MM.1S (cell line): ENCODE measurements at regions not wholly inside any gene's neighbourhood (a gene's known extent, or its start where the extent isn't known, plus 50 kb on each side); places are given as distances from the start of the nearest gene placed in this dataset.

Source experiments
- DNase-seq: peaks from one replicate; pipeline ENCODE4 v3.0.0-alpha.2; 2015
- H2AFZ ChIP-seq: fragments of 300-600 bp; sonication (generic); 2 replicates; pipeline ENCODE4 v1.6.0; 2016; ENCODE audit warnings: antibody characterized with exemption, low read length
- H3F3A ChIP-seq: fragments of 300-600 bp; sonication (generic); 2 replicates; pipeline ENCODE4 v1.6.1; 2016; ENCODE audit warnings: mild to moderate bottlenecking, antibody characterized with exemption, low read length, moderate library complexity, mixed read lengths; ENCODE audit not compliant: insufficient read depth
- H3K27ac ChIP-seq: fragments of 300-600 bp; sonication (generic); 2 replicates; pipeline ENCODE4 v1.5.1; 2016; ENCODE audit warnings: mild to moderate bottlenecking, low read length
- H3K27me3 ChIP-seq: fragments of 300-600 bp; sonication (generic); replicated peaks from 2 replicates; pipeline ENCODE4 v1.6.0; 2016; ENCODE audit warnings: low read length; ENCODE audit not compliant: insufficient read depth
- H3K36me3 ChIP-seq: fragments of 300-600 bp; sonication (generic); replicated peaks from 2 replicates; pipeline ENCODE4 v1.6.1; 2016; ENCODE audit warnings: mild to moderate bottlenecking, low read length, mixed read lengths; ENCODE audit not compliant: insufficient read depth
- H3K4me1 ChIP-seq: fragments of 300-600 bp; sonication (generic); 2 replicates; pipeline ENCODE4 v1.6.1; 2016; ENCODE audit warnings: low read length, mixed read lengths
- H3K4me2 ChIP-seq: fragments of 300-600 bp; sonication (generic); 2 replicates; pipeline ENCODE4 v1.6.0; 2016; ENCODE audit warnings: low read depth, low read length
- H3K4me3 ChIP-seq: fragments of 300-600 bp; sonication (generic); 2 replicates; pipeline ENCODE4 v1.5.1; 2016; ENCODE audit warnings: low read length, mixed read lengths
- H3K79me2 ChIP-seq: fragments of 300-600 bp; sonication (generic); 2 replicates; pipeline ENCODE4 v1.6.1; 2016; ENCODE audit warnings: mixed run types, low read length, mixed read lengths
- H3K9ac ChIP-seq: fragments of 300-600 bp; sonication (generic); 2 replicates; pipeline ENCODE4 v1.6.1; 2016; ENCODE audit warnings: low read length, mixed read lengths
- H3K9me2 ChIP-seq: fragments of 300-600 bp; sonication (generic); replicated peaks from 2 replicates; pipeline ENCODE4 v1.6.1; 2016; ENCODE audit warnings: mild to moderate bottlenecking, low read length, mixed read lengths; ENCODE audit not compliant: insufficient read depth
- H3K9me3 ChIP-seq: fragments of 300-600 bp; sonication (generic); replicated peaks from 2 replicates; pipeline ENCODE4 v1.6.1; 2016; ENCODE audit warnings: mild to moderate bottlenecking, low read length, mixed read lengths; ENCODE audit not compliant: insufficient read depth
- H4K20me1 ChIP-seq: fragments of 300-600 bp; sonication (generic); 2 replicates; pipeline ENCODE4 v1.6.1; 2016; ENCODE audit warnings: mild to moderate bottlenecking, low read length, moderate library complexity, mixed read lengths; ENCODE audit not compliant: insufficient read depth
- EZH2 ChIP-seq: fragments of 300-600 bp; sonication (generic); optimal IDR thresholded peaks from 2 replicates; pipeline ENCODE3; 2017; ENCODE audit warnings: low read depth, mild to moderate bottlenecking, antibody characterized with exemption, low read length, mixed read lengths
- EZH2phosphoT487 ChIP-seq: fragments of 300-600 bp; sonication (generic); IDR thresholded peaks from 2 replicates; pipeline ENCODE4 v1.6.1; 2018; ENCODE audit warnings: antibody characterized with exemption, low read length
- TF ChIP-seq, protein P1 (sequence below): fragments of 300-600 bp; sonication (generic); IDR thresholded peaks from 2 replicates; pipeline ENCODE4 v1.5.1; 2016; ENCODE audit warnings: antibody characterized with exemption, low read length, mixed read lengths

DNA sequence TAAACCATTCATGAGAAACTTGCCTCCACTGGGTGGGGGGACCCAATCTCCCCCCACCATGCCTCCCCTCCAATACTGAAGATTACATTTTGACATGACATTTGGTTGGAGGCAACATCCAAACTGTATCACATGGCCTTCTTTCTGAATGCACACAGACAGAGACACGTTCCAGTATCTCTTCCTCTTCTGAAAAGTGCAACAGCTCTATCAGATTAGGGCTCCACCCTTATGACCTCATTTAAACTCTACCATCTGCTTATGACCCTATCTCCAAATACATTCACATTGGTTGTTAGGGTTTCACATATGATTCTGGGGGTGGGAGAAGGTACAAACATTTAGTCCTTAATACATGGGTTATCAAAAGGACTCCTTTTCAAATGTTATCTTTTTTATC, 481.8 kb upstream of the NFIA start:
- no peaks in the 10 kb centered on the region for H3K9me2 ChIP-seq
- no peak overlapping the region for H3K27ac ChIP-seq
- no peaks in the 10 kb centered on the region for H3K27me3 ChIP-seq
- no peaks in the 10 kb centered on the region for H3K9me3 ChIP-seq
- no peak overlapping the region for H3K9ac ChIP-seq
- H2AFZ ChIP-seq: no peak overlapping the region
- DNase-seq: no peak
- no peaks in the 10 kb centered on the region for H4K20me1 ChIP-seq
- no peaks in the 10 kb centered on the region for H3K79me2 ChIP-seq
- H3K36me3 ChIP-seq: no peaks in the 10 kb centered on the region
- no peak for TF ChIP-seq EZH2phosphoT487
- H3K4me1 ChIP-seq: no peaks in the 10 kb centered on the region
- H3F3A ChIP-seq: no peaks in the 10 kb centered on the region
- H3K4me3 ChIP-seq: no peak overlapping the region
- H3K4me2 ChIP-seq: no peak overlapping the region

DNA sequence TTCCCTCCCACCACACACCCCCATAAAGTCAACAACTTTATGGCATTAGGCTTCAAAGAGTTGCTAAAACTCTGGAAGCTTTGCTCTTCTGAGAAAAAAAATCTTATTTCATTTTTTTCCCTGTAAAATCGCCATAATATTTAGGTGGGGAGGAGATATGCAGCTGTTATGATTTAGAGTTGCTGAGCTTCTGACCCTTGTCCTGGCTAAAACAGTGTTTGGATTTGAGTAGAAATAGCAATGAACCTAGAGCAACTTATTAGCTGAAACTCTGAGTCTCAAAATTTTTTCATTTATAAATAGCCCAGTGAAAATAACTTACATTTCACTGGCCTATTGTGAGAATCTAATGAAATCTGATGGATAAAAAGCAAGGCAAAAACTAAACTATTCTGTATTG, 482.8 kb upstream of the NFIA start:
- Histone ChIP-seq H3K4me3 (no peak overlapping the region), H3K9me2 (no peaks in the 10 kb centered on the region), H3K27ac (no peak overlapping the region), H3K27me3 (no peaks in the 10 kb centered on the region), H3K79me2 (no peaks in the 10 kb centered on the region), H3K9me3 (no peaks in the 10 kb centered on the region), H3K9ac (no peak overlapping the region), H3K4me2 (no peak overlapping the region), H3F3A (no peaks in the 10 kb centered on the region), H3K4me1 (no peaks in the 10 kb centered on the region), H4K20me1 (no peaks in the 10 kb centered on the region), H3K36me3 (no peaks in the 10 kb centered on the region), H2AFZ (no peak overlapping the region)
- DNase-seq: no peak
- TF ChIP-seq, protein P1, sequence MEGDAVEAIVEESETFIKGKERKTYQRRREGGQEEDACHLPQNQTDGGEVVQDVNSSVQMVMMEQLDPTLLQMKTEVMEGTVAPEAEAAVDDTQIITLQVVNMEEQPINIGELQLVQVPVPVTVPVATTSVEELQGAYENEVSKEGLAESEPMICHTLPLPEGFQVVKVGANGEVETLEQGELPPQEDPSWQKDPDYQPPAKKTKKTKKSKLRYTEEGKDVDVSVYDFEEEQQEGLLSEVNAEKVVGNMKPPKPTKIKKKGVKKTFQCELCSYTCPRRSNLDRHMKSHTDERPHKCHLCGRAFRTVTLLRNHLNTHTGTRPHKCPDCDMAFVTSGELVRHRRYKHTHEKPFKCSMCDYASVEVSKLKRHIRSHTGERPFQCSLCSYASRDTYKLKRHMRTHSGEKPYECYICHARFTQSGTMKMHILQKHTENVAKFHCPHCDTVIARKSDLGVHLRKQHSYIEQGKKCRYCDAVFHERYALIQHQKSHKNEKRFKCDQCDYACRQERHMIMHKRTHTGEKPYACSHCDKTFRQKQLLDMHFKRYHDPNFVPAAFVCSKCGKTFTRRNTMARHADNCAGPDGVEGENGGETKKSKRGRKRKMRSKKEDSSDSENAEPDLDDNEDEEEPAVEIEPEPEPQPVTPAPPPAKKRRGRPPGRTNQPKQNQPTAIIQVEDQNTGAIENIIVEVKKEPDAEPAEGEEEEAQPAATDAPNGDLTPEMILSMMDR: no peak
- TF ChIP-seq EZH2phosphoT487: no peak
- TF ChIP-seq EZH2: no peak

DNA sequence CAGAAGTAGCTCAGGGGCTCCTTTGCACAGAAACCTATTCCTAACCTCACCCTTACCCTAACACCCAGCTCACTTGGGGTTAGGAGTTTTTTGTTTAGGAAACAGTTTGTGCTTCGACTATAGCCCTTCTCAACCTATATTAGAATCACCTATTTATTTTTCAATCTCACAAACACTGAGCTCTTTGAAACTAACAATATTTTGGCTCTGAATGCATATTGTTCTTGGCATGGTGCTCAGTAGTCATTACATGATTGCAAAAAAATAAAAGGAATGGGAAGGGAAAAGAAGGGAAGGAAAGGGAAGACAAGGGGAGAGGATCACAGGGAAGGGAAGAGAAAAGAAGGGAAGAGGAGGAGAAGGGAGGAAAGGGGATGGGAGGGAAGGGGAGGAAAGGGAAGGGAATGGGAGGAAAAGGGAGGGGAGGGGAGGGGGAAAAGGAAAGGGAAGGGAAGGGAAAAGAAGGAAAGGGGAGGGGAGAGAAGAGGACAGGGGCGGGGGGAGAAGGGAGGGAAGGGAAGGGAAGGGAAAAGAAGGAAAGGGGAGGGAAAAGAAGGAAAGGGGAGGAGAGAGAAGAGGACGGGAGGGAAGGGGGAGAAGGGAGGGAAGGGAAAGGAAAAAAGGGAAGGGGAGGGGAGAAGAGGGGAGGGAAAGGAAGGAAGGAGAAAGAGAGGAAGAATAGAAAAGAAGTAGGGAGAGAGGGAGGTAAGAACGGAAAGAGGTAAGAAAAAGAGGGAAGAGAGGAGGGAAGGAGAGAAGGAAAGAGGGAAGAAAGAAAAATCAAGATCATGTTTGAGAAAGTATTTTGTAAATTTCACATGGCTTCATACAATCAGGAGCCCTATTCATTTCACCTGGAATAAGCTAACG, 484.1 kb upstream of the NFIA start:
- Histone ChIP-seq H2AFZ (no peak overlapping the region), H3K4me3 (no peak overlapping the region), H3K9me2 (no peaks in the 10 kb centered on the region), H4K20me1 (no peaks in the 10 kb centered on the region), H3K27ac (no peak overlapping the region), H3K9ac (no peak overlapping the region), H3F3A (no peaks in the 10 kb centered on the region), H3K36me3 (no peaks in the 10 kb centered on the region), H3K4me2 (no peak overlapping the region), H3K4me1 (no peaks in the 10 kb centered on the region), H3K9me3 (no peaks in the 10 kb centered on the region), H3K79me2 (no peaks in the 10 kb centered on the region), H3K27me3 (no peaks in the 10 kb centered on the region)
- DNase-seq: no peak
- TF ChIP-seq EZH2 (no peak), EZH2phosphoT487 (no peak)
- TF ChIP-seq, protein P1: no peak
